LoVo (cell line): ENCODE measurements at regions not wholly inside any gene's neighbourhood (a gene's known extent, or its start where the extent isn't known, plus 50 kb on each side); places are given as distances from the start of the nearest gene placed in this dataset.

Experiments
- DNase-seq: peaks from one replicate; pipeline ENCODE4 v3.0.0-alpha.2; 2016; ENCODE audit warnings: low spot score

GRCh38 chr3:176714034-176714433 lies 483.2 kb downstream of the TBL1XR1 start:
- DNase-seq: no peak

GRCh38 chr3:176712191-176712590 lies 485.1 kb downstream of the TBL1XR1 start:
- no peak for DNase-seq

GRCh38 chr3:176699288-176699687 lies 498.0 kb downstream of the TBL1XR1 start:
- no peak for DNase-seq

GRCh38 chr3:176697284-176697889 lies 499.9 kb downstream of the TBL1XR1 start:
- no peak for DNase-seq

GRCh38 chr3:176696816-176697215 lies 500.5 kb downstream of the TBL1XR1 start:
- DNase-seq: no peak

- DNase-seq: no peak
Observed at GRCh38 chr3:176692966-176693785, 504.1 kb downstream of the TBL1XR1 start.

- no peak for DNase-seq
Observed at GRCh38 chr3:176692199-176692965, 504.9 kb downstream of the TBL1XR1 start.

GRCh38 chr3:176690083-176690869 lies 507.0 kb downstream of the TBL1XR1 start:
- no peak for DNase-seq

- no peak for DNase-seq
Observed at GRCh38 chr3:176687754-176688153, 509.5 kb downstream of the TBL1XR1 start.

- DNase-seq: no peak
Observed at GRCh38 chr3:176683382-176683781, 513.9 kb downstream of the TBL1XR1 start.

- peak; percentile 34 for DNase-seq
Observed at GRCh38 chr3:176663837-176664831, 533.1 kb downstream of the TBL1XR1 start.

GRCh38 chr3:176663387-176663786 lies 533.9 kb downstream of the TBL1XR1 start:
- DNase-seq: no peak

GRCh38 chr3:176661432-176661964 lies 535.8 kb downstream of the TBL1XR1 start:
- no peak for DNase-seq

GRCh38 chr3:176655404-176656094 lies 541.7 kb downstream of the TBL1XR1 start:
- no peak for DNase-seq

- DNase-seq: no peak
Observed at GRCh38 chr3:176651622-176652021, 545.7 kb downstream of the TBL1XR1 start.

GRCh38 chr3:176650478-176650877 lies 546.8 kb downstream of the TBL1XR1 start:
- no peak for DNase-seq

GRCh38 chr3:176647987-176648386 lies 549.3 kb downstream of the TBL1XR1 start:
- DNase-seq: no peak

- DNase-seq: no peak
Observed at GRCh38 chr3:176633511-176633910, 563.8 kb downstream of the TBL1XR1 start.

- no peak for DNase-seq
Observed at GRCh38 chr3:176632925-176633324, 564.4 kb downstream of the TBL1XR1 start.

GRCh38 chr3:176631165-176631564 lies 566.1 kb downstream of the TBL1XR1 start:
- DNase-seq: no peak
